Sigmoid colon (tissue), 4 donors: ENCODE measurements at regions not wholly inside any gene's neighbourhood (a gene's known extent, or its start where the extent isn't known, plus 50 kb on each side); places are given as distances from the start of the nearest gene placed in this dataset.
"Not testable (repeated sequence)": the region's sequence is repeated elsewhere in the genome, so short reads cannot be mapped to it uniquely, and the experiment has no call there.

Experiments
- EP300 ChIP-seq, 4 donors: sonication (generic); formaldehyde crosslinking; IDR thresholded peaks; one replicate each; pipeline ENCODE4 v1.6.1; 2017; ENCODE audit warnings: antibody characterized with exemption in 4 of 4
- POLR2A ChIP-seq, 2 donors: fragments of 450-650 bp; IDR thresholded peaks; one replicate each; pipeline ENCODE4 v1.6.1; 2016; ENCODE audit warnings: antibody characterized with exemption in 2 of 2, mild to moderate bottlenecking in 2 of 2, moderate library complexity in 2 of 2
- POLR2AphosphoS5 ChIP-seq, 4 donors: sonication (generic); formaldehyde crosslinking; IDR thresholded peaks; one replicate each; pipeline ENCODE4 v1.6.1; 2017; ENCODE audit warnings: antibody characterized with exemption in 4 of 4
- TF ChIP-seq, protein P1 (sequence below), 4 experiments: fragments of 450-650 bp in 3 of 4; fragments of 200-600 bp in 1 of 4; IDR thresholded peaks; one replicate each; pipeline ENCODE4 v1.5.1; 2016 to 2019; ENCODE audit warnings: antibody characterized with exemption in 4 of 4, mild to moderate bottlenecking in 3 of 4, moderate library complexity in 2 of 4

DNA sequence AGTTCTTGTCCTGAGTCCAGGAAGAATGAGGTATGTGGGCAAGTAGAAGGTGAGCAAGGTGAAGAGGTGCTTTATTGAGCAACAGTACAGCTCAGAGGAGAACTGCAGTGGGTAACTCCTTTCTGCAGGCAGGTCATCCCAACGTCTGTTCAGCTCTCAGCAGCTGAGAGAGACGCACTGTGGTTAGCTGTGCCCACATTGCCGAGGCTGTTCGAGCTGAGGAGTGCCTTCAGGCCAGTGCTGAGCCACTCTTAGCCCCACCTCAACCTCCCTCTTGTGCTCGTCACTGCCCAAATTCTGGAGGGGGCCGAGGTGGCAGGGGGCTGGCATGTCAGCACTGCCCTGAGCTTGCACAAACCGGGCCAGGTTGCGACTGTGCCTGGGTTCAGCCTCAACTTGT is 191.8 kb downstream of the CWH43 start:
- TF ChIP-seq, protein P1, sequence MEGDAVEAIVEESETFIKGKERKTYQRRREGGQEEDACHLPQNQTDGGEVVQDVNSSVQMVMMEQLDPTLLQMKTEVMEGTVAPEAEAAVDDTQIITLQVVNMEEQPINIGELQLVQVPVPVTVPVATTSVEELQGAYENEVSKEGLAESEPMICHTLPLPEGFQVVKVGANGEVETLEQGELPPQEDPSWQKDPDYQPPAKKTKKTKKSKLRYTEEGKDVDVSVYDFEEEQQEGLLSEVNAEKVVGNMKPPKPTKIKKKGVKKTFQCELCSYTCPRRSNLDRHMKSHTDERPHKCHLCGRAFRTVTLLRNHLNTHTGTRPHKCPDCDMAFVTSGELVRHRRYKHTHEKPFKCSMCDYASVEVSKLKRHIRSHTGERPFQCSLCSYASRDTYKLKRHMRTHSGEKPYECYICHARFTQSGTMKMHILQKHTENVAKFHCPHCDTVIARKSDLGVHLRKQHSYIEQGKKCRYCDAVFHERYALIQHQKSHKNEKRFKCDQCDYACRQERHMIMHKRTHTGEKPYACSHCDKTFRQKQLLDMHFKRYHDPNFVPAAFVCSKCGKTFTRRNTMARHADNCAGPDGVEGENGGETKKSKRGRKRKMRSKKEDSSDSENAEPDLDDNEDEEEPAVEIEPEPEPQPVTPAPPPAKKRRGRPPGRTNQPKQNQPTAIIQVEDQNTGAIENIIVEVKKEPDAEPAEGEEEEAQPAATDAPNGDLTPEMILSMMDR (IDR thresholded peaks at IDR 0.05) = not testable (repeated sequence)
- TF ChIP-seq POLR2AphosphoS5, POLR2A, EP300 (IDR thresholded peaks at IDR 0.05): not testable (repeated sequence)
